ENCODE measurements at regions not wholly inside any gene's neighbourhood (a gene's known extent, or its start where the extent isn't known, plus 50 kb on each side); places are given as distances from the start of the nearest gene placed in this dataset.
"Not testable (repeated sequence)": the region's sequence is repeated elsewhere in the genome, so short reads cannot be mapped to it uniquely, and the experiment has no call there.

DNA sequence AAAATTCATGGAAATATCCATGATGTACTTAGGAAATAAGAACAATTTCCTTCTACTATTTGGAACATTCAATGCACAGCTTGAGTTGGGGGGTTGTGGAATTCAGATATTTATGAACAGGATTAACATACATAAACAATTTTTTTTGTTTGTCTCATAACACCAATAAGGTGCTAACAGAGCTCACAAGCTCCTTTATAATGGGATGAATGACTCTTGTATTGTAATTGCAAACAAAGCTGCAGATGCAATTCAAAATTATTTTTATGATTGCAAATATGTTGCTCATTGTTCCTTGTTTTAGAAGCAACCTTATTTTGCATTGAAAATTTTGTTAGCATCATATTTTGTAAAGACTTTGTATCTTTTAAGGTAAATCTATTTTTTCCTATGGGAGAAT is 265.7 kb downstream of the PCDH17 start:
- DNase-seq (ENCODE audit: low read depth in 2 of 2), result no peak
- TF ChIP-seq, protein P1, sequence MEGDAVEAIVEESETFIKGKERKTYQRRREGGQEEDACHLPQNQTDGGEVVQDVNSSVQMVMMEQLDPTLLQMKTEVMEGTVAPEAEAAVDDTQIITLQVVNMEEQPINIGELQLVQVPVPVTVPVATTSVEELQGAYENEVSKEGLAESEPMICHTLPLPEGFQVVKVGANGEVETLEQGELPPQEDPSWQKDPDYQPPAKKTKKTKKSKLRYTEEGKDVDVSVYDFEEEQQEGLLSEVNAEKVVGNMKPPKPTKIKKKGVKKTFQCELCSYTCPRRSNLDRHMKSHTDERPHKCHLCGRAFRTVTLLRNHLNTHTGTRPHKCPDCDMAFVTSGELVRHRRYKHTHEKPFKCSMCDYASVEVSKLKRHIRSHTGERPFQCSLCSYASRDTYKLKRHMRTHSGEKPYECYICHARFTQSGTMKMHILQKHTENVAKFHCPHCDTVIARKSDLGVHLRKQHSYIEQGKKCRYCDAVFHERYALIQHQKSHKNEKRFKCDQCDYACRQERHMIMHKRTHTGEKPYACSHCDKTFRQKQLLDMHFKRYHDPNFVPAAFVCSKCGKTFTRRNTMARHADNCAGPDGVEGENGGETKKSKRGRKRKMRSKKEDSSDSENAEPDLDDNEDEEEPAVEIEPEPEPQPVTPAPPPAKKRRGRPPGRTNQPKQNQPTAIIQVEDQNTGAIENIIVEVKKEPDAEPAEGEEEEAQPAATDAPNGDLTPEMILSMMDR (IDR thresholded peaks at IDR 0.05; ENCODE audit: low read depth, low read length), result no peak
- no peak overlapping the region for H3K4me3 ChIP-seq (replicated peaks in 1 of 2; ENCODE audit: low read depth in 2 of 2, low read length in 2 of 2)

DNA sequence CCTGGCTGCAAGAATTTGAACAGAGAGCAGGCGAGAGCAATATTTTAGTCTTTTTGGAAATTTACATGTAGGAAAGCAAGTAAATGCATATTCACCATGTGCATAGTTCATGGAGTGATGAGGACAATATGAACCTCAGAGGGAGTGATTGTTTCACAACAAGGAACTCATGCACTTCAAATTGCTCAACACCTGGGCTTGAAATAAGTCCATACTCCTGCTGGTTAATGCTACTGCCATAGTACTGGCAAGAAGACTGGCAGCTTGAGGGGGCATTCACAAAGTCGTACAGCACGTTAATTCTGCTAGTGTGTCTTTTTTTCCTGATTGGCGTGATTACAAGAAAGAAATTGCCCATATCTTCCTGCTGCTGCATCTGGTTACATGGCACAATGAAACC is 267.6 kb downstream of the PCDH17 start:
- TF ChIP-seq, protein P1 (IDR thresholded peaks at IDR 0.05; ENCODE audit: low read depth, low read length), result no peak
- H3K4me3 ChIP-seq (replicated peaks in 1 of 2; ENCODE audit: low read depth in 2 of 2, low read length in 2 of 2), result no peak overlapping the region
- no peak for DNase-seq (ENCODE audit: low read depth in 2 of 2)

DNA sequence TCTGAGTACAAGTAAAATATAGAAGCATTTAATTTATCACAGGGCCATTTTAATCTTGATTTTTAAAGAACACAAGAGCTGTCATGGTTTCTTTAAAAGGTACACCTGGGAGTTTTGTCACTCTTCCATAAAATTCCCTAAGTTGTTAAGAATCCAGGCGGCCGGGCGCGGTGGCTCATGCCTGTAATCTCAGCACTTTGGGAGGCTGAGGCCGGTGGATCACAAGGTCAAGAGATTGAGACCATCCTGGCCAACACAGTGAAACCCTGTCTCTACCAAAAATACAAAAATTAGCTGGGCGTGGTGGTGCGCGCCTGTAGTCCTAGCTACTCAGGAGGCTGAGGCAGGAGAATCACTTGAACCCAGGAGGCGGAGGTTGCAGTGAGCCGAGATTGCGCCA is 278.3 kb downstream of the PCDH17 start:
- H3K4me3 ChIP-seq (replicated peaks in 1 of 2; ENCODE audit: low read depth in 2 of 2, low read length in 2 of 2); DNase-seq (ENCODE audit: low read depth in 2 of 2): not testable (repeated sequence)

DNA sequence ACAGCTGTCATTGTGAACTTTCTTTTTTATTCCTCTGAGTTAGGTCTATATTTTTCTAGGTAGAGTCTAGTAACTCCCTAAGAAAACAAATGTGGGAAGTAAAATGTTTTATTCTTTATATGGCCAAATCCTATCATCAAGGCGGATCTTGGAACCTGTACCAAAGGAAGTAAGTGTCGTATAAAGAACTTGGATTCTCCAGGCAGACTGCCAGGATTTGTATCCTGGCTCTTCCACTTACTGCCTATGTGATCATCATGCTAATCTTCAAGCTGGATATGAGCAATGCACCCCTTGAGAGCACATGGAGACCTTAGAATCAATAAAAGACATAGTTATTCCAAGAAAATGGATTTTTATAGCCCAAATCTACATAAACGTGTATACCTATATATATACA is 286.5 kb downstream of the PCDH17 start:
- TF ChIP-seq, protein P1 (IDR thresholded peaks at IDR 0.05; ENCODE audit: low read depth, low read length), result no peak
- DNase-seq (ENCODE audit: low read depth in 2 of 2), result no peak
- no peak overlapping the region for H3K4me3 ChIP-seq (replicated peaks in 1 of 2; ENCODE audit: low read depth in 2 of 2, low read length in 2 of 2)

DNA sequence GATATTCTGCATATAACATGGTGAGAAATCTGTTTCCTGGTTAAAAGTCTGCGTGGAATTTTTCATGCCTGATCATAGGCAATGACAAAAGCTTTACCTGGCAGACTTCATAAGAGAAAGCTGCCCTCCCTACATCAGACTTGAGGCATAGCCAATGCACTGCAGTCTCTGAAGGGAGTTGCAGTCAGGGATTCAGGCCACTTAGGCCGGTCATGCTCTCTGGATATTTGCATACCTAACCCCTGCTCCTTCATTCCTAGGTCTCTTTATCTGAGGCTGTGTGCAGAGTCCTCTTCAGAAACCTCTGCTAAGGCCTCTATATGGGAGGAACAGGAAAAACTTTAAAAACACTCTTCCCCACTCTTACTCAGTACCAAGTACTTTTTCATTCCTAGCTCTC is 287.4 kb downstream of the PCDH17 start:
- H3K4me3 ChIP-seq (replicated peaks in 1 of 2; ENCODE audit: low read depth in 2 of 2, low read length in 2 of 2), result no peak overlapping the region
- TF ChIP-seq, protein P1 (IDR thresholded peaks at IDR 0.05; ENCODE audit: low read depth, low read length), result no peak
- no peak for DNase-seq (ENCODE audit: low read depth in 2 of 2)

DNA sequence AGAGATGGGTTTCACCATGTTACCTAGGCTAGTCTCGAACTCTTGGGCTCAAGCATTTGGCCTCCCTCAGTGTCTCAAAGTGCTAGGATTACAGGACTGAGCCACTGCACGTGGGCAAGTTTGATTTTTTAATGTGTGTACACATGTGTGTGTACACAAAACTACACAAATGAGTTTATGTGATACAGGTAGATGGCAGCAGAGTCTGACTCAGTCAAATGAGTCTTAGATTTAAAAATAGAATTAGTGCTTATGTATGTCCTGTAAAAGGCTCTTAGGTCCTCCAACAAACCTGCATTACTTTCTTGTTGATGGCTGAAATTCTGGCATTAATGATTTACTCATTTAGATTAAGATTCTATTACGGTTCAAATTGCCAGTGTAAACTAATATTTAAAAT is 293.7 kb downstream of the PCDH17 start:
- TF ChIP-seq, protein P1 (IDR thresholded peaks at IDR 0.05; ENCODE audit: low read depth, low read length), result no peak
- no peak overlapping the region for H3K4me3 ChIP-seq (replicated peaks in 1 of 2; ENCODE audit: low read depth in 2 of 2, low read length in 2 of 2)
- DNase-seq (ENCODE audit: low read depth in 2 of 2), result no peak

DNA sequence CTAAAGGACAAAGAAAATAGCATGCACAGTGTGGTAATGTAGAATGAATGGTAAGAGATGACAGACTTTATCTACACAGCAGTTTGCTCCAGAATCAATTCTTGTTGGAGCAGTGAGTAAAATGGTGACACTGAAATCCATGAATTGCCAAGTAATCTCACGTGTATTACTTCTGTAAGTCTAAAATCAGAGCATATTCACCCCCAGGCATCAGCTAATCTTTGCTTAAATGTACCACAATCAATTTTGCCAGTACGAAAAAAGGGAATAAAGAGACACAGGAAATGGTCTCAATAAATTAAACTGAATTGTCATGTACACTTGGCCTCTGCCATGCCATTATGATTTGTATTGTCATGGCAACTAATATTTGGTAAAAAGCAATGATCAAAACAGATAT is 294.2 kb downstream of the PCDH17 start:
- no peak for DNase-seq (ENCODE audit: low read depth in 2 of 2)
- TF ChIP-seq, protein P1 (IDR thresholded peaks at IDR 0.05; ENCODE audit: low read depth, low read length), result no peak
- no peak overlapping the region for H3K4me3 ChIP-seq (replicated peaks in 1 of 2; ENCODE audit: low read depth in 2 of 2, low read length in 2 of 2)
